MCF 10A (cell line): ENCODE measurements at regions not wholly inside any gene's neighbourhood (a gene's known extent, or its start where the extent isn't known, plus 50 kb on each side); places are given as distances from the start of the nearest gene placed in this dataset.
"Not testable (repeated sequence)": the region's sequence is repeated elsewhere in the genome, so short reads cannot be mapped to it uniquely, and the experiment has no call there.

Experiments
- BruUV-seq: library from RNA; stranded (reverse); fragments of 400-500 nt; replicated peaks from 2 replicates; lab custom pipeline; 2021; lab: Mats Ljungman, UMichigan
- CTCF ChIA-PET: fragments of 300-600 bp; sonication (Branson Sonifier 250); formaldehyde crosslinking; extraction: SDS; loops from one replicate; lab custom pipeline; 2021; ENCODE audit warnings: antibody characterized with exemption, inconsistent platforms; lab: Yijun Ruan, JAX
- POLR2A ChIA-PET: fragments of 300-600, 350-650 bp; sonication (Branson Sonifier 250); formaldehyde crosslinking; extraction: SDS; loops from one replicate; lab custom pipeline; 2020; ENCODE audit warnings: antibody characterized with exemption, inconsistent platforms; lab: Yijun Ruan, JAX
- DNase-seq: peaks from one replicate; pipeline ENCODE4 v3.0.0-alpha.2; 2018; ENCODE audit not compliant: unreplicated experiment
- H3K27ac Mint-ChIP-seq: one replicate; pipeline ENCODE4 v1.8.0; 2022; ENCODE audit warnings: mild to moderate bottlenecking, low read depth, mixed read lengths; ENCODE audit not compliant: unreplicated experiment
- H3K27me3 Mint-ChIP-seq: one replicate; pipeline ENCODE4 v1.8.0; 2022; ENCODE audit warnings: mixed read lengths; ENCODE audit not compliant: insufficient read depth, unreplicated experiment
- H3K36me3 Mint-ChIP-seq: one replicate; pipeline ENCODE4 v1.8.0; 2022; ENCODE audit warnings: mild to moderate bottlenecking, moderate library complexity, mixed read lengths; ENCODE audit not compliant: insufficient read depth, unreplicated experiment
- H3K4me1 Mint-ChIP-seq: one replicate; pipeline ENCODE4 v1.8.0; 2022; ENCODE audit warnings: mixed read lengths; ENCODE audit not compliant: insufficient read depth, unreplicated experiment
- H3K4me3 Mint-ChIP-seq: one replicate; pipeline ENCODE4 v1.8.0; 2022; ENCODE audit warnings: mild to moderate bottlenecking, moderate library complexity, mixed read lengths; ENCODE audit not compliant: unreplicated experiment
- H3K9me3 Mint-ChIP-seq: one replicate; pipeline ENCODE4 v1.8.0; 2022; ENCODE audit warnings: mixed read lengths; ENCODE audit not compliant: unreplicated experiment
- CTCF ChIP-seq: fragments of 200-600 bp; IDR thresholded peaks from one replicate; pipeline ENCODE4 v1.8.0; 2022; ENCODE audit warnings: antibody characterized with exemption, mild to moderate bottlenecking; ENCODE audit not compliant: unreplicated experiment
- intact Hi-C: fragments of 100-400 bp; cut with micrococcal nuclease; formaldehyde crosslinking; loops from 2 replicates; pipeline ENCODE4 v1.14.1; 2022

GRCh38 chr18:76708722-76709353 is 113.5 kb upstream of the ZNF236 start:
- ChIA-PET POLR2A (interaction anchor here (0.9 to 1.3 kb wide), 4 partner anchors 42 to 264 kb away, joined by 3 to 5 read pairs (median 3); no protein-coding TSS in a partner anchor), CTCF (interaction anchor here (0.5 to 3.6 kb wide), 27 partner anchors 8 to 1891 kb away, joined by 3 to 63 read pairs (median 5); no protein-coding TSS in a partner anchor)
- TF ChIP-seq CTCF, result no peak
- H3K4me1 Mint-ChIP-seq, result no peaks in the 10 kb centered on the region
- H3K36me3 Mint-ChIP-seq, result no peaks in the 10 kb centered on the region
- H3K27ac Mint-ChIP-seq, result no peak overlapping the region
- intact Hi-C loops, result loop anchor here (1.0 to 5.0 kb wide), 2 partner anchors 310 to 452 kb away; no protein-coding TSS in a partner anchor
- BruUV-seq, result no TSS peak
- no peaks in the 10 kb centered on the region for H3K27me3 Mint-ChIP-seq
- H3K4me3 Mint-ChIP-seq, result no peak overlapping the region
- no peak for DNase-seq
- H3K9me3 Mint-ChIP-seq, result no peaks in the 10 kb centered on the region

GRCh38 chr18:76708071-76708721 is 114.2 kb upstream of the ZNF236 start:
- no peak for DNase-seq
- intact Hi-C loops, result loop anchor here (5.0 kb wide), 1 partner anchor 451 kb away; no protein-coding TSS in a partner anchor
- no TSS peak for BruUV-seq
- no peaks in the 10 kb centered on the region for H3K36me3 Mint-ChIP-seq
- no peaks in the 10 kb centered on the region for H3K9me3 Mint-ChIP-seq
- H3K4me3 Mint-ChIP-seq, result no peak overlapping the region
- CTCF ChIA-PET, result interaction anchor here (1.2 to 3.6 kb wide), 3 partner anchors 95 to 310 kb away, joined by 3 to 63 read pairs (median 10); no protein-coding TSS in a partner anchor
- no peak overlapping the region for H3K27ac Mint-ChIP-seq
- H3K4me1 Mint-ChIP-seq, result no peaks in the 10 kb centered on the region
- no peak for TF ChIP-seq CTCF
- POLR2A ChIA-PET, result no interaction called here
- H3K27me3 Mint-ChIP-seq, result peaks cover 4% of the 10 kb centered on the region

- Mint-ChIP-seq H3K36me3 (no peaks in the 10 kb centered on the region), H3K27ac (no peak overlapping the region), H3K4me1 (no peaks in the 10 kb centered on the region), H3K27me3 (peaks cover 11% of the 10 kb centered on the region), H3K9me3 (no peaks in the 10 kb centered on the region), H3K4me3 (no peak overlapping the region)
- intact Hi-C loops, result loop anchor here (5.0 kb wide), 1 partner anchor 450 kb away; no protein-coding TSS in a partner anchor
- CTCF ChIA-PET, result interaction anchor here (1.2 to 1.4 kb wide), 2 partner anchors 96 to 309 kb away, joined by 3 to 10 read pairs; no protein-coding TSS in a partner anchor
- POLR2A ChIA-PET, result no interaction called here
- no peak for TF ChIP-seq CTCF
- no peak for DNase-seq
- BruUV-seq, result no TSS peak
These were observed 114.8 kb upstream of the ZNF236 start for GRCh38 chr18:76707534-76707933.

GRCh38 chr18:76704589-76704988 is 117.8 kb upstream of the ZNF236 start:
- H3K27ac Mint-ChIP-seq, H3K4me3 Mint-ChIP-seq, H3K4me1 Mint-ChIP-seq, H3K9me3 Mint-ChIP-seq, DNase-seq, H3K36me3 Mint-ChIP-seq, intact Hi-C loops, BruUV-seq, POLR2A ChIA-PET: not testable (repeated sequence)
- H3K27me3 Mint-ChIP-seq, result peaks cover 20% of the 10 kb centered on the region
- CTCF ChIA-PET, result interaction anchor here (0.9 to 1.1 kb wide), 2 partner anchors 18 to 306 kb away, joined by 4 to 7 read pairs; no protein-coding TSS in a partner anchor
